Suprapubic skin (tissue), 4 donors: ENCODE measurements at regions not wholly inside any gene's neighbourhood (a gene's known extent, or its start where the extent isn't known, plus 50 kb on each side); places are given as distances from the start of the nearest gene placed in this dataset.

Experiments used
- DNase-seq, 2 donors: peaks; one replicate each; pipeline ENCODE4 v3.0.0-alpha.2; 2019; ENCODE audit warnings: low spot score in 2 of 2
- H3K27ac ChIP-seq: fragments of 200-600 bp; sonication (generic); one replicate; pipeline ENCODE4 v1.5.1; 2019
- H3K27me3 ChIP-seq: fragments of 200-600 bp; sonication (generic); one replicate; pipeline ENCODE4 v1.5.1; 2019
- H3K36me3 ChIP-seq: fragments of 200-600 bp; sonication (generic); one replicate; pipeline ENCODE4 v1.5.1; 2019
- H3K4me1 ChIP-seq: fragments of 200-600 bp; sonication (generic); one replicate; pipeline ENCODE4 v1.5.1; 2019
- H3K4me3 ChIP-seq: fragments of 200-600 bp; sonication (generic); one replicate; pipeline ENCODE4 v1.5.1; 2019; ENCODE audit warnings: mild to moderate bottlenecking
- H3K9me3 ChIP-seq: fragments of 200-600 bp; sonication (generic); one replicate; pipeline ENCODE4 v1.5.1; 2019
- EP300 ChIP-seq: sonication (generic); formaldehyde crosslinking; IDR thresholded peaks from one replicate; pipeline ENCODE4 v1.6.1; 2017; ENCODE audit warnings: antibody characterized with exemption
- POLR2A ChIP-seq, 2 donors: fragments of 450-650 bp; IDR thresholded peaks; one replicate each; pipeline ENCODE4 v1.6.1; 2017; ENCODE audit warnings: antibody characterized with exemption in 2 of 2, mild to moderate bottlenecking in 2 of 2, moderate library complexity in 2 of 2
- POLR2AphosphoS5 ChIP-seq, 3 donors: sonication (generic); formaldehyde crosslinking; IDR thresholded peaks; one replicate each; pipeline ENCODE4 v1.6.1; 2017; ENCODE audit warnings: antibody characterized with exemption in 3 of 3
- WGBS: methylation state at CpG from one replicate; pipeline ENCODE4 v1.1.5; 2018; 5-methylcytosine and 5-hydroxymethylcytosine counted together
- TF ChIP-seq, protein P1 (sequence below), 2 donors: fragments of 200-600 bp in 1 of 2; fragments of 450-650 bp in 1 of 2; sonication (generic) in 1 of 2; IDR thresholded peaks; one replicate each; pipeline ENCODE4 v1.5.1; 2016 to 2019; ENCODE audit warnings: antibody characterized with exemption in 2 of 2, mild to moderate bottlenecking in 1 of 2, moderate library complexity in 1 of 2

- no peak for DNase-seq
- Histone ChIP-seq H3K36me3 (no peaks in the 10 kb centered on the region), H3K27me3 (no peaks in the 10 kb centered on the region), H3K27ac (no peak overlapping the region), H3K9me3 (no peaks in the 10 kb centered on the region), H3K4me1 (no peaks in the 10 kb centered on the region), H3K4me3 (no peak overlapping the region)
- WGBS, result 77% methylated on average over 1 of the region's 1 CpG
- TF ChIP-seq POLR2AphosphoS5 (IDR thresholded peaks at IDR 0.05) (no peak), EP300 (no peak), POLR2A (IDR thresholded peaks at IDR 0.05) (no peak)
- TF ChIP-seq, protein P1, sequence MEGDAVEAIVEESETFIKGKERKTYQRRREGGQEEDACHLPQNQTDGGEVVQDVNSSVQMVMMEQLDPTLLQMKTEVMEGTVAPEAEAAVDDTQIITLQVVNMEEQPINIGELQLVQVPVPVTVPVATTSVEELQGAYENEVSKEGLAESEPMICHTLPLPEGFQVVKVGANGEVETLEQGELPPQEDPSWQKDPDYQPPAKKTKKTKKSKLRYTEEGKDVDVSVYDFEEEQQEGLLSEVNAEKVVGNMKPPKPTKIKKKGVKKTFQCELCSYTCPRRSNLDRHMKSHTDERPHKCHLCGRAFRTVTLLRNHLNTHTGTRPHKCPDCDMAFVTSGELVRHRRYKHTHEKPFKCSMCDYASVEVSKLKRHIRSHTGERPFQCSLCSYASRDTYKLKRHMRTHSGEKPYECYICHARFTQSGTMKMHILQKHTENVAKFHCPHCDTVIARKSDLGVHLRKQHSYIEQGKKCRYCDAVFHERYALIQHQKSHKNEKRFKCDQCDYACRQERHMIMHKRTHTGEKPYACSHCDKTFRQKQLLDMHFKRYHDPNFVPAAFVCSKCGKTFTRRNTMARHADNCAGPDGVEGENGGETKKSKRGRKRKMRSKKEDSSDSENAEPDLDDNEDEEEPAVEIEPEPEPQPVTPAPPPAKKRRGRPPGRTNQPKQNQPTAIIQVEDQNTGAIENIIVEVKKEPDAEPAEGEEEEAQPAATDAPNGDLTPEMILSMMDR (IDR thresholded peaks at IDR 0.05), result no peak
Measured at GRCh38 chr9:103985077-103985476, 109.0 kb upstream of the SMC2 start.

DNA sequence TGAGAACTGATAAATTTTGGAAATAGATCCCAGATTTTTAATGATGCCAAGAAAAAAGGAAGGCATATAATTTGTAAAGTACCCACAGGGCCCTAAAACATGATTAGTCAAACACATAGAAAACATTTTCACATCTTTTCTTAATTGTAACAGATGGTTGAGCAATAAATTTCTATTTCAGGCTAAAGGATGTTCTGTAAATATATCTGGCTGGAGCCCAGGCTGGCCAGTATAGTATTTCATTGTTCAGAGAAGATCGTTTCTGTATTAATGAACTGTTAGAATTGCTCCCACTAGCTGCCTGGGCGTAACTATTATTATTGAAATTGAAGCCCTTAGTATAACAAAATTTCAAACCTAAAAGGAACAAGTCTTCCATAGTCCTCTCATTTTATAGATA lies 105.3 kb upstream of the SMC2 start:
- Histone ChIP-seq H3K9me3 (no peaks in the 10 kb centered on the region), H3K4me3 (no peak overlapping the region), H3K4me1 (no peaks in the 10 kb centered on the region), H3K36me3 (no peaks in the 10 kb centered on the region), H3K27me3 (no peaks in the 10 kb centered on the region), H3K27ac (no peak overlapping the region)
- DNase-seq, result no peak
- WGBS, result 50% methylated on average over 2 of the region's 2 CpGs
- no peak for TF ChIP-seq POLR2AphosphoS5 (IDR thresholded peaks at IDR 0.05)

DNA sequence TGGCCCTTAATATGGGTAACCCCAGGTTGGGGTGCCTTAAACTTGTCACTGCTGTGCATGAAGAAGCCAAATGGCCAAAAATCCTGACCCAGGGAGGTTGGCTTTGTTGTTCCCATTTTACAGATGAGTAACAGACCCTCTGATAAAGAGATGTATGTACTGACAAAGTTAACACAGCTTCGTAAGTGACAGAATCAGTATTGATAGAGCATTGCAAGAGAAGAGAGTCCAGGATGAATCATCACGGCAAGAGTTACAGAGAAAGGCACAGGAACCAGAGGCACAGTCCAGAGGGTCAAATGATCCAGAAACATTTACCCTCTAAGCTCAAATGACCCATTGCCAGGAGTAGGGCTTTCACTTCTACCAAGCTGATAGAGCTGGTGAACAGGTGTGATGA lies 103.8 kb upstream of the SMC2 start:
- no peak overlapping the region for H3K27ac ChIP-seq
- no peaks in the 10 kb centered on the region for H3K27me3 ChIP-seq
- H3K4me3 ChIP-seq, result no peak overlapping the region
- TF ChIP-seq, protein P1 (IDR thresholded peaks at IDR 0.05), result no peak
- TF ChIP-seq POLR2A (IDR thresholded peaks at IDR 0.05), result no peak
- TF ChIP-seq EP300, result no peak
- no peak for TF ChIP-seq POLR2AphosphoS5 (IDR thresholded peaks at IDR 0.05)
- no peaks in the 10 kb centered on the region for H3K4me1 ChIP-seq
- WGBS, result 88% methylated on average over 2 of the region's 2 CpGs
- DNase-seq, result no peak
- no peaks in the 10 kb centered on the region for H3K36me3 ChIP-seq
- H3K9me3 ChIP-seq, result no peaks in the 10 kb centered on the region

DNA sequence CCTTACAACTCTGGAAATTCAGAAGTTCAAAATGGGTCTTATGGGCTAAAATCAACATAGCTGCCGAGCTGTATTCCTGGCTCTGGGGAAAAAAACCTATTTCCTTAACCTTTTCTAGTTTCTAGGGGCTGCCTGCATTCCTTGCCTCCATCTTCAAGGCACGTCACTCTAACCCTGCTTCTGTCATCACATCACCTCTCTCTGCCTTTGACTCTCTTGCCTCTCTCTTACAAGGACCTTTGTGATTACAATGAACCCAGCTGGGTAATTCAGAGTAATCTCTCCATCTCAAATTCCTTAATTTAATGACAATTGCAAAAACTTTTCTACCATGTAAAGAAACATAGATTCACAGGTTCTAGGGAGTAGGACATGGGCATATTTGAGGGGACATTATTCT lies 103.1 kb upstream of the SMC2 start:
- Histone ChIP-seq H3K27me3 (no peaks in the 10 kb centered on the region), H3K27ac (no peak overlapping the region), H3K4me3 (no peak overlapping the region), H3K9me3 (no peaks in the 10 kb centered on the region), H3K4me1 (no peaks in the 10 kb centered on the region), H3K36me3 (no peaks in the 10 kb centered on the region)
- 47% methylated on average over 2 of the region's 2 CpGs for WGBS
- no peak for TF ChIP-seq POLR2AphosphoS5 (IDR thresholded peaks at IDR 0.05)
- TF ChIP-seq, protein P1 (IDR thresholded peaks at IDR 0.05), result no peak
- TF ChIP-seq POLR2A (IDR thresholded peaks at IDR 0.05), result no peak
- TF ChIP-seq EP300, result no peak
- no peak for DNase-seq

DNA sequence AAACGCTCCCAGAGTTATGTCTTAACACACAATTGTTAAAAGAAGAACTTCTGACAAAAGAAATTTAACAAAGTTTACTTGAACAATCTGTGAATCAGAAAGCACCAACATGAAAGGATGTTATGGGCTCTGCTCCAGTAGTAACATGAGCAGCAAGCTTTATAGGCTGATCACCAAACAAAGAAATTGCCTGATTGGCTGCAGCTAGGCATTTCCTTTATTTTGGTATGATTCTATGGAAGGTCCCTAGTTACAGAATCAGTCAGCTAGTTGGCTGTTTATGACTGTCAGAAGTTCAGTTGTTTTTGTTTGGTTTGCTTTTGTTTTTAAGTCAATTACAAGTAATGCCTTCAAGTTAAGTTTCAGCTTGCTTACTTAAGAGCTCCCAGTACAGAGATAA lies 102.4 kb upstream of the SMC2 start:
- Histone ChIP-seq H3K4me3 (no peak overlapping the region), H3K27me3 (no peaks in the 10 kb centered on the region), H3K27ac (no peak overlapping the region), H3K9me3 (no peaks in the 10 kb centered on the region), H3K4me1 (no peaks in the 10 kb centered on the region), H3K36me3 (no peaks in the 10 kb centered on the region)
- DNase-seq, result no peak
- TF ChIP-seq EP300 (no peak), POLR2A (IDR thresholded peaks at IDR 0.05) (no peak), POLR2AphosphoS5 (IDR thresholded peaks at IDR 0.05) (no peak)
- TF ChIP-seq, protein P1 (IDR thresholded peaks at IDR 0.05), result no peak
- 59% methylated on average over 1 of the region's 1 CpG for WGBS

DNA sequence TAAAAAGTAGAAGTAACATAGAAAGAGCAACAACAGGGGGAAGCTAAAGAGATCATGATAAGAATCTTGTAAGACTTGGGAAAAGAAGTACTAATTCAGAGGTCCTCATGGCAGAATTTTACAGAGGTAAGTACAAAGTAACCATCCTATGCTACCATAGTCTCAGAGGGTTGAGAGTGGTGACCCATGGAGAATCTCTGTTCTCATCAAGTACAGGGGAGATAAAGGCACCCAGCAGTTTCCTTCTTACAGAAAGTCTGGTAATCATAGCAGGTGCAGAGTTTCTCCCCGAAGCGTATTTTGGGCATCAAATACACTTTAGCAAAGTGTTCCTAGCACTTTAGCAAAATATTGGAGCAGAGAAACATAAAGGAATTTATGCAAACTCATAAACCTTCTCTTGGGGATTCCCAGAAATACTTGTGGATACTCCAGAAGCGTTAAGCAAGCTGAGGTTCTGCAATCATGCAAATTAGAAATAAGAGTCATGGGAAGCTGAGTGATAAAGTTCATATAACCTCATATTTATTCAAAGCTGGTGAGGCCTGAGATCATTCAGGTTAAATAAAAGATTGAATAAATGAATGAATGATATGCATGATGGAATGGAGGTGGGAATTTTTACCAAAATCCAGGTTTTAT lies 101.0 kb upstream of the SMC2 start:
- TF ChIP-seq POLR2AphosphoS5 (IDR thresholded peaks at IDR 0.05), result no peak
- TF ChIP-seq, protein P1 (IDR thresholded peaks at IDR 0.05), result no peak
- no peak for TF ChIP-seq EP300
- TF ChIP-seq POLR2A (IDR thresholded peaks at IDR 0.05), result no peak
- Histone ChIP-seq H3K4me3 (no peak overlapping the region), H3K4me1 (no peaks in the 10 kb centered on the region), H3K36me3 (no peaks in the 10 kb centered on the region), H3K9me3 (no peaks in the 10 kb centered on the region), H3K27me3 (no peaks in the 10 kb centered on the region), H3K27ac (no peak overlapping the region)
- WGBS, result 50% methylated on average over 3 of the region's 3 CpGs
- no peak for DNase-seq
